GM21529 (cell line): ENCODE measurements at regions not wholly inside any gene's neighbourhood (a gene's known extent, or its start where the extent isn't known, plus 50 kb on each side); places are given as distances from the start of the nearest gene placed in this dataset.
A peak's percentile ranks its signal among the peaks of the same experiment; 100 is the strongest.
"Not testable (repeated sequence)": the region's sequence is repeated elsewhere in the genome, so short reads cannot be mapped to it uniquely, and the experiment has no call there.

Source experiments
- ATAC-seq: cut with Tn5 transposase; IDR thresholded peaks from one replicate; pipeline ENCODE4 v1.9.1; 2021; ENCODE audit not compliant: unreplicated experiment

GRCh38 chr2:104904889-104905288 is 51.0 kb downstream of the POU3F3 start:
- ATAC-seq: no peak

GRCh38 chr2:104909317-104909716 is 55.4 kb downstream of the POU3F3 start:
- ATAC-seq: no peak

GRCh38 chr2:104914509-104914908 is 60.6 kb downstream of the POU3F3 start:
- ATAC-seq: no peak

GRCh38 chr2:104915107-104915793 is 61.3 kb downstream of the POU3F3 start:
- ATAC-seq: no peak

GRCh38 chr2:104919127-104919526 is 65.2 kb downstream of the POU3F3 start:
- no peak for ATAC-seq

GRCh38 chr2:104923665-104924064 is 69.8 kb downstream of the POU3F3 start:
- no peak for ATAC-seq

GRCh38 chr2:104929663-104930062 is 75.7 kb downstream of the POU3F3 start:
- ATAC-seq: no peak

GRCh38 chr2:104930732-104931131 is 76.8 kb downstream of the POU3F3 start:
- ATAC-seq: no peak

- ATAC-seq: no peak
Measured at GRCh38 chr2:104932243-104932642, 78.3 kb downstream of the POU3F3 start.

- no peak for ATAC-seq
Measured at GRCh38 chr2:104933151-104933917, 79.4 kb downstream of the POU3F3 start.

GRCh38 chr2:104936527-104936926 is 82.6 kb downstream of the POU3F3 start:
- ATAC-seq: no peak

- peak; percentile 93 for ATAC-seq
Measured at GRCh38 chr2:104938231-104938941, 84.5 kb downstream of the POU3F3 start.

GRCh38 chr2:104939570-104940217 is 85.8 kb downstream of the POU3F3 start:
- ATAC-seq: no peak

- ATAC-seq: no peak
Measured at GRCh38 chr2:104944495-104944894, 90.6 kb downstream of the POU3F3 start.

GRCh38 chr2:104945121-104945520 is 91.2 kb downstream of the POU3F3 start:
- no peak for ATAC-seq

- no peak for ATAC-seq
Measured at GRCh38 chr2:104945866-104946265, 92.0 kb downstream of the POU3F3 start.

GRCh38 chr2:104947456-104947855 is 90.4 kb upstream of the MRPS9 start:
- ATAC-seq: not testable (repeated sequence)

GRCh38 chr2:104952976-104953375 is 84.9 kb upstream of the MRPS9 start:
- ATAC-seq: no peak

GRCh38 chr2:104965900-104966299 is 72.0 kb upstream of the MRPS9 start:
- no peak for ATAC-seq

- no peak for ATAC-seq
Measured at GRCh38 chr2:104969564-104969963, 68.3 kb upstream of the MRPS9 start.

- no peak for ATAC-seq
Measured at GRCh38 chr2:104975371-104975770, 62.5 kb upstream of the MRPS9 start.
